Stimulated activated effector memory CD8-positive, alpha-beta T cell treated with anti-CD3 and anti-CD28 coated beads, Interleukin-12 subunit alpha, Interleukin-12 subunit beta, amount 100 ng/mL, for 72 hours (primary cell): ENCODE measurements at regions not wholly inside any gene's neighbourhood (a gene's known extent, or its start where the extent isn't known, plus 50 kb on each side); places are given as distances from the start of the nearest gene placed in this dataset.
"Not testable (repeated sequence)": the region's sequence is repeated elsewhere in the genome, so short reads cannot be mapped to it uniquely, and the experiment has no call there.

Experiments
- ATAC-seq: fragments of 150-1000 bp; cut with Tn5 transposase; 2 replicates; pipeline ENCODE4 v1.10.0; 2021
- DNase-seq, 2 donors: peaks; one replicate each; pipeline ENCODE4 v3.0.0; 2021 to 2022; ENCODE audit warnings: low spot score in 2 of 2
- H3K27ac Mint-ChIP-seq: one replicate; pipeline ENCODE4 v1.8.0; 2022; ENCODE audit warnings: mild to moderate bottlenecking, mixed read lengths
- H3K36me3 Mint-ChIP-seq: one replicate; pipeline ENCODE4 v1.8.0; 2022; ENCODE audit warnings: mild to moderate bottlenecking, mixed read lengths
- H3K4me1 Mint-ChIP-seq: one replicate; pipeline ENCODE4 v1.8.0; 2022; ENCODE audit warnings: mixed read lengths
- H3K4me3 Mint-ChIP-seq: one replicate; pipeline ENCODE4 v1.8.0; 2022; ENCODE audit warnings: mild to moderate bottlenecking, mixed read lengths
- H3K9me3 Mint-ChIP-seq: one replicate; pipeline ENCODE4 v1.8.0; 2022; ENCODE audit warnings: mixed read lengths

GRCh38 chr5:115708819-115709477, 83.1 kb upstream of the TMED7 start:
- no peaks in the 10 kb centered on the region for H3K4me1 Mint-ChIP-seq
- H3K9me3 Mint-ChIP-seq = peaks cover 5% of the 10 kb centered on the region
- no peak overlapping the region for H3K4me3 Mint-ChIP-seq
- H3K36me3 Mint-ChIP-seq = no peaks in the 10 kb centered on the region
- DNase-seq = no peak
- no peak overlapping the region for H3K27ac Mint-ChIP-seq
- no peak for ATAC-seq

- Mint-ChIP-seq H3K36me3 (no peaks in the 10 kb centered on the region), H3K4me1 (no peaks in the 10 kb centered on the region), H3K27ac (no peak overlapping the region), H3K4me3 (no peak overlapping the region), H3K9me3 (no peaks in the 10 kb centered on the region)
- no peak for DNase-seq
- ATAC-seq = no peak
Observed at GRCh38 chr5:115703514-115703913, 77.7 kb upstream of the TMED7 start.

- no peak for ATAC-seq
- no peak overlapping the region for H3K4me3 Mint-ChIP-seq
- DNase-seq = no peak
- H3K9me3 Mint-ChIP-seq = no peaks in the 10 kb centered on the region
- no peak overlapping the region for H3K27ac Mint-ChIP-seq
- no peaks in the 10 kb centered on the region for H3K36me3 Mint-ChIP-seq
- H3K4me1 Mint-ChIP-seq = no peaks in the 10 kb centered on the region
Observed at GRCh38 chr5:115702025-115702424, 76.2 kb upstream of the TMED7 start.

GRCh38 chr5:115699967-115700366, 74.1 kb upstream of the TMED7 start:
- ATAC-seq (no peak), DNase-seq (no peak)
- no peaks in the 10 kb centered on the region for H3K9me3 Mint-ChIP-seq
- H3K4me3 Mint-ChIP-seq = no peak overlapping the region
- no peak overlapping the region for H3K27ac Mint-ChIP-seq
- no peaks in the 10 kb centered on the region for H3K4me1 Mint-ChIP-seq
- H3K36me3 Mint-ChIP-seq = no peaks in the 10 kb centered on the region

- Mint-ChIP-seq H3K9me3 (no peaks in the 10 kb centered on the region), H3K27ac (no peak overlapping the region), H3K36me3 (no peaks in the 10 kb centered on the region), H3K4me1 (no peaks in the 10 kb centered on the region), H3K4me3 (no peak overlapping the region)
- DNase-seq (no peak), ATAC-seq (no peak)
Observed at GRCh38 chr5:115696141-115696650, 70.4 kb upstream of the TMED7 start.

GRCh38 chr5:115695310-115695880, 69.6 kb upstream of the TMED7 start:
- ATAC-seq (no peak), DNase-seq (no peak)
- Mint-ChIP-seq H3K9me3 (no peaks in the 10 kb centered on the region), H3K27ac (no peak overlapping the region), H3K4me1 (no peaks in the 10 kb centered on the region), H3K4me3 (no peak overlapping the region), H3K36me3 (no peaks in the 10 kb centered on the region)

GRCh38 chr5:115691814-115692213, 66.0 kb upstream of the TMED7 start:
- not testable (repeated sequence) for ATAC-seq, H3K4me1 Mint-ChIP-seq, DNase-seq, H3K27ac Mint-ChIP-seq, H3K4me3 Mint-ChIP-seq, H3K36me3 Mint-ChIP-seq, H3K9me3 Mint-ChIP-seq

- DNase-seq = no peak
- H3K4me3 Mint-ChIP-seq = no peak overlapping the region
Observed at GRCh38 chr5:115686738-115687074, 60.9 kb upstream of the TMED7 start.

GRCh38 chr5:115686051-115686737, 60.4 kb upstream of the TMED7 start:
- H3K36me3 Mint-ChIP-seq = no peaks in the 10 kb centered on the region
- no peak overlapping the region for H3K4me3 Mint-ChIP-seq
- no peak overlapping the region for H3K27ac Mint-ChIP-seq
- H3K4me1 Mint-ChIP-seq = no peaks in the 10 kb centered on the region
- DNase-seq (no peak), ATAC-seq (no peak)
- no peaks in the 10 kb centered on the region for H3K9me3 Mint-ChIP-seq

More at GRCh38 chr5:115686738-115687074, 60.9 kb upstream of the TMED7 start:
- Mint-ChIP-seq H3K4me1 (no peaks in the 10 kb centered on the region), H3K27ac (no peak overlapping the region), H3K36me3 (no peaks in the 10 kb centered on the region), H3K9me3 (no peaks in the 10 kb centered on the region)
- ATAC-seq = no peak

GRCh38 chr5:115685490-115685889, 59.7 kb upstream of the TMED7 start:
- no peak for DNase-seq
- H3K27ac Mint-ChIP-seq = no peak overlapping the region
- H3K4me3 Mint-ChIP-seq = no peak overlapping the region
- no peaks in the 10 kb centered on the region for H3K36me3 Mint-ChIP-seq
- no peaks in the 10 kb centered on the region for H3K4me1 Mint-ChIP-seq
- no peak for ATAC-seq
- no peaks in the 10 kb centered on the region for H3K9me3 Mint-ChIP-seq

GRCh38 chr5:115684513-115685037, 58.7 kb upstream of the TMED7 start:
- no peak overlapping the region for H3K27ac Mint-ChIP-seq
- no peaks in the 10 kb centered on the region for H3K36me3 Mint-ChIP-seq
- no peaks in the 10 kb centered on the region for H3K9me3 Mint-ChIP-seq
- DNase-seq = no peak
- no peak for ATAC-seq
- H3K4me1 Mint-ChIP-seq = no peaks in the 10 kb centered on the region
- no peak overlapping the region for H3K4me3 Mint-ChIP-seq

GRCh38 chr5:115683081-115683480, 57.2 kb upstream of the TMED7 start:
- H3K27ac Mint-ChIP-seq = no peak overlapping the region
- H3K4me3 Mint-ChIP-seq = no peak overlapping the region

More at GRCh38 chr5:115683081-115683480, 57.2 kb upstream of the TMED7 start:
- ATAC-seq (no peak), DNase-seq (no peak)
- Mint-ChIP-seq H3K4me1 (no peaks in the 10 kb centered on the region), H3K36me3 (no peaks in the 10 kb centered on the region), H3K9me3 (no peaks in the 10 kb centered on the region)
